ENCODE measurements at regions not wholly inside any gene's neighbourhood (a gene's known extent, or its start where the extent isn't known, plus 50 kb on each side); places are given as distances from the start of the nearest gene placed in this dataset.

DNA sequence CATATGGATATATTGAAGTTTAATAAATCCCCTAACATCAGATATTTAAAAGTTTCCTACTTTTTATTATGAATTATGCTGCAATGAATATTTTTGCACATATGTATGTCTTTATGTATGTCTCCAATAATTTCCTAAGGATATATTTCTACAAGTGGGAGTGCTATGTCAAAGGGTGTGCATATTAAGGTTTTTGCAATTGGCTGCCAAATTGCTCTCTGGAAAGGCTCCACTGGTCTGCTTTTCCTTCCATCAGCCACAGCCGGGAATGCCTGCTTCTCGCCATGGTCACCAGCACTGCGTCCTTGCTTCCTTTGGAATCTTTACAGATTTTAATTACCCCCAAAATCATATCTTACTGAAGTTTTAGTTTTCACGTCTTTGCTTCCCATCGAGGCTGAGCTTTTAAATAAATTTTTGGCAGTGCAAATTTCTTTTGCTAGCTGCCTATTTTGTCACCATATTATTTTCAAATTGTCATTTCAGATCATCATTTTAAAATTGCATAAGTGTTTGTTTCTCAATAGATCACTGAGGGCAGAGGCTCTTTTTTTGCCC, 221.7 kb downstream of the SNX19 start:
- no peak overlapping the region for H3K27ac ChIP-seq (ENCODE audit: low read depth in 1 of 2, low read length in 2 of 2)
- H3K36me3 ChIP-seq (ENCODE audit: control insufficient read depth in 4 of 4, insufficient read depth in 3 of 4, low read depth in 1 of 4, low read length in 3 of 4), result no peaks in the 10 kb centered on the region
- no peak overlapping the region for H3K4me3 ChIP-seq (ENCODE audit: low read depth in 1 of 3, low read length in 3 of 3)
- H3K4me1 ChIP-seq (ENCODE audit: control insufficient read depth in 4 of 4, insufficient read depth in 4 of 4, low read length in 3 of 4), result no peaks in the 10 kb centered on the region
- no peaks in the 10 kb centered on the region for H3K9me3 ChIP-seq (ENCODE audit: control insufficient read depth in 4 of 4, low read length in 3 of 4)
- H3K27me3 ChIP-seq (ENCODE audit: control insufficient read depth in 4 of 4, insufficient read depth in 4 of 4, low read length in 3 of 4), result no peaks in the 10 kb centered on the region
- no peak for DNase-seq (ENCODE audit: low spot score)
- 71% methylated on average over 5 of the region's 5 CpGs for WGBS
- no peak for TF ChIP-seq HNF4A (conservative IDR thresholded peaks at IDR 0.05)
- TF ChIP-seq, protein P1, sequence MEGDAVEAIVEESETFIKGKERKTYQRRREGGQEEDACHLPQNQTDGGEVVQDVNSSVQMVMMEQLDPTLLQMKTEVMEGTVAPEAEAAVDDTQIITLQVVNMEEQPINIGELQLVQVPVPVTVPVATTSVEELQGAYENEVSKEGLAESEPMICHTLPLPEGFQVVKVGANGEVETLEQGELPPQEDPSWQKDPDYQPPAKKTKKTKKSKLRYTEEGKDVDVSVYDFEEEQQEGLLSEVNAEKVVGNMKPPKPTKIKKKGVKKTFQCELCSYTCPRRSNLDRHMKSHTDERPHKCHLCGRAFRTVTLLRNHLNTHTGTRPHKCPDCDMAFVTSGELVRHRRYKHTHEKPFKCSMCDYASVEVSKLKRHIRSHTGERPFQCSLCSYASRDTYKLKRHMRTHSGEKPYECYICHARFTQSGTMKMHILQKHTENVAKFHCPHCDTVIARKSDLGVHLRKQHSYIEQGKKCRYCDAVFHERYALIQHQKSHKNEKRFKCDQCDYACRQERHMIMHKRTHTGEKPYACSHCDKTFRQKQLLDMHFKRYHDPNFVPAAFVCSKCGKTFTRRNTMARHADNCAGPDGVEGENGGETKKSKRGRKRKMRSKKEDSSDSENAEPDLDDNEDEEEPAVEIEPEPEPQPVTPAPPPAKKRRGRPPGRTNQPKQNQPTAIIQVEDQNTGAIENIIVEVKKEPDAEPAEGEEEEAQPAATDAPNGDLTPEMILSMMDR (IDR thresholded peaks at IDR 0.05; ENCODE audit: low read depth, low read length, missing input control), result no peak
- no peak for TF ChIP-seq HNF4G (IDR thresholded peaks at IDR 0.05)
- TF ChIP-seq, protein P2, sequence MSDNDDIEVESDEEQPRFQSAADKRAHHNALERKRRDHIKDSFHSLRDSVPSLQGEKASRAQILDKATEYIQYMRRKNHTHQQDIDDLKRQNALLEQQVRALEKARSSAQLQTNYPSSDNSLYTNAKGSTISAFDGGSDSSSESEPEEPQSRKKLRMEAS (IDR thresholded peaks at IDR 0.05), result no peak
- TF ChIP-seq, protein P3, sequence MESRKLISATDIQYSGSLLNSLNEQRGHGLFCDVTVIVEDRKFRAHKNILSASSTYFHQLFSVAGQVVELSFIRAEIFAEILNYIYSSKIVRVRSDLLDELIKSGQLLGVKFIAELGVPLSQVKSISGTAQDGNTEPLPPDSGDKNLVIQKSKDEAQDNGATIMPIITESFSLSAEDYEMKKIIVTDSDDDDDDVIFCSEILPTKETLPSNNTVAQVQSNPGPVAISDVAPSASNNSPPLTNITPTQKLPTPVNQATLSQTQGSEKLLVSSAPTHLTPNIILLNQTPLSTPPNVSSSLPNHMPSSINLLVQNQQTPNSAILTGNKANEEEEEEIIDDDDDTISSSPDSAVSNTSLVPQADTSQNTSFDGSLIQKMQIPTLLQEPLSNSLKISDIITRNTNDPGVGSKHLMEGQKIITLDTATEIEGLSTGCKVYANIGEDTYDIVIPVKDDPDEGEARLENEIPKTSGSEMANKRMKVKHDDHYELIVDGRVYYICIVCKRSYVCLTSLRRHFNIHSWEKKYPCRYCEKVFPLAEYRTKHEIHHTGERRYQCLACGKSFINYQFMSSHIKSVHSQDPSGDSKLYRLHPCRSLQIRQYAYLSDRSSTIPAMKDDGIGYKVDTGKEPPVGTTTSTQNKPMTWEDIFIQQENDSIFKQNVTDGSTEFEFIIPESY (IDR thresholded peaks at IDR 0.05), result no peak
- no peak for TF ChIP-seq RXRA (IDR thresholded peaks at IDR 0.05)
- TF ChIP-seq EGR1 (IDR thresholded peaks at IDR 0.05; ENCODE audit: low read depth in 2 of 2), result no peak
- H3K9ac ChIP-seq (ENCODE audit: low read depth in 1 of 2, low read length in 2 of 2), result no peak overlapping the region

DNA sequence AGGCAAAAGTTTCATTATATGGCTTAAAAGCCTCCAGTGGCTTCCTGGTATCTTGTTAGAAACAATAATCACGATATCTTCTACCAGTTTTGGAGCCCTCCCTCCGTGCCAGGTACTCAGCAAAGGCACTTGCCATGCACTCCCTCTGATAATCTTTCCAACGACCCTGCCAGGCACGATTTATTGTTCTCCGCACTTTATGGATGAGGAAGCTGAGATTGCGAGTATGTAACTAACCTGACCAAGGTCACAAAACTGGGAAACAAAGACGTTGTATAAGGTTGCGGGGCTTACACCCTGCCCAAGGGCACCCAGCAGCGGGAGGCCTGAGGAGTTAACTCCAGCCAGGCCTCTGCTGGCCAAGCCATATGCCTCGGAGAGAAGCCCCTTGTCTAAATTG, 218.1 kb downstream of the SNX19 start:
- Histone ChIP-seq H3K4me3 (ENCODE audit: low read depth in 1 of 3, low read length in 3 of 3) (no peak overlapping the region), H3K36me3 (ENCODE audit: control insufficient read depth in 4 of 4, insufficient read depth in 3 of 4, low read depth in 1 of 4, low read length in 3 of 4) (no peaks in the 10 kb centered on the region), H3K9ac (ENCODE audit: low read depth in 1 of 2, low read length in 2 of 2) (no peak overlapping the region), H3K27ac (ENCODE audit: low read depth in 1 of 2, low read length in 2 of 2) (no peak overlapping the region), H3K4me1 (ENCODE audit: control insufficient read depth in 4 of 4, insufficient read depth in 4 of 4, low read length in 3 of 4) (no peaks in the 10 kb centered on the region), H3K9me3 (ENCODE audit: control insufficient read depth in 4 of 4, low read length in 3 of 4) (no peaks in the 10 kb centered on the region), H3K27me3 (ENCODE audit: control insufficient read depth in 4 of 4, insufficient read depth in 4 of 4, low read length in 3 of 4) (no peaks in the 10 kb centered on the region)
- TF ChIP-seq YY1 (IDR thresholded peaks at IDR 0.05), result no peak
- TF ChIP-seq, protein P4, sequence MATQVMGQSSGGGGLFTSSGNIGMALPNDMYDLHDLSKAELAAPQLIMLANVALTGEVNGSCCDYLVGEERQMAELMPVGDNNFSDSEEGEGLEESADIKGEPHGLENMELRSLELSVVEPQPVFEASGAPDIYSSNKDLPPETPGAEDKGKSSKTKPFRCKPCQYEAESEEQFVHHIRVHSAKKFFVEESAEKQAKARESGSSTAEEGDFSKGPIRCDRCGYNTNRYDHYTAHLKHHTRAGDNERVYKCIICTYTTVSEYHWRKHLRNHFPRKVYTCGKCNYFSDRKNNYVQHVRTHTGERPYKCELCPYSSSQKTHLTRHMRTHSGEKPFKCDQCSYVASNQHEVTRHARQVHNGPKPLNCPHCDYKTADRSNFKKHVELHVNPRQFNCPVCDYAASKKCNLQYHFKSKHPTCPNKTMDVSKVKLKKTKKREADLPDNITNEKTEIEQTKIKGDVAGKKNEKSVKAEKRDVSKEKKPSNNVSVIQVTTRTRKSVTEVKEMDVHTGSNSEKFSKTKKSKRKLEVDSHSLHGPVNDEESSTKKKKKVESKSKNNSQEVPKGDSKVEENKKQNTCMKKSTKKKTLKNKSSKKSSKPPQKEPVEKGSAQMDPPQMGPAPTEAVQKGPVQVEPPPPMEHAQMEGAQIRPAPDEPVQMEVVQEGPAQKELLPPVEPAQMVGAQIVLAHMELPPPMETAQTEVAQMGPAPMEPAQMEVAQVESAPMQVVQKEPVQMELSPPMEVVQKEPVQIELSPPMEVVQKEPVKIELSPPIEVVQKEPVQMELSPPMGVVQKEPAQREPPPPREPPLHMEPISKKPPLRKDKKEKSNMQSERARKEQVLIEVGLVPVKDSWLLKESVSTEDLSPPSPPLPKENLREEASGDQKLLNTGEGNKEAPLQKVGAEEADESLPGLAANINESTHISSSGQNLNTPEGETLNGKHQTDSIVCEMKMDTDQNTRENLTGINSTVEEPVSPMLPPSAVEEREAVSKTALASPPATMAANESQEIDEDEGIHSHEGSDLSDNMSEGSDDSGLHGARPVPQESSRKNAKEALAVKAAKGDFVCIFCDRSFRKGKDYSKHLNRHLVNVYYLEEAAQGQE (IDR thresholded peaks at IDR 0.05), result no peak
- TF ChIP-seq, protein P1 (IDR thresholded peaks at IDR 0.05; ENCODE audit: low read depth, low read length, missing input control), result no peak
- TF ChIP-seq NR2F2 (IDR thresholded peaks at IDR 0.05), result no peak
- TF ChIP-seq SP1 (IDR thresholded peaks at IDR 0.05), result no peak
- TF ChIP-seq TAF1 (conservative IDR thresholded peaks at IDR 0.05), result no peak
- 67% methylated on average over 10 of the region's 10 CpGs for WGBS
- DNase-seq (ENCODE audit: low spot score), result no peak
